ENCODE measurements at regions not wholly inside any gene's neighbourhood (a gene's known extent, or its start where the extent isn't known, plus 50 kb on each side); places are given as distances from the start of the nearest gene placed in this dataset.
"Not testable (repeated sequence)": the region's sequence is repeated elsewhere in the genome, so short reads cannot be mapped to it uniquely, and the experiment has no call there.

- TF ChIP-seq CTCF, EZH2 (IDR thresholded peaks at IDR 0.05): not testable (repeated sequence)
These were observed 62.4 kb upstream of the IKZF1 start for GRCh38 chr7:50242111-50242510.
